ENCODE measurements at regions not wholly inside any gene's neighbourhood (a gene's known extent, or its start where the extent isn't known, plus 50 kb on each side); places are given as distances from the start of the nearest gene placed in this dataset.

DNA sequence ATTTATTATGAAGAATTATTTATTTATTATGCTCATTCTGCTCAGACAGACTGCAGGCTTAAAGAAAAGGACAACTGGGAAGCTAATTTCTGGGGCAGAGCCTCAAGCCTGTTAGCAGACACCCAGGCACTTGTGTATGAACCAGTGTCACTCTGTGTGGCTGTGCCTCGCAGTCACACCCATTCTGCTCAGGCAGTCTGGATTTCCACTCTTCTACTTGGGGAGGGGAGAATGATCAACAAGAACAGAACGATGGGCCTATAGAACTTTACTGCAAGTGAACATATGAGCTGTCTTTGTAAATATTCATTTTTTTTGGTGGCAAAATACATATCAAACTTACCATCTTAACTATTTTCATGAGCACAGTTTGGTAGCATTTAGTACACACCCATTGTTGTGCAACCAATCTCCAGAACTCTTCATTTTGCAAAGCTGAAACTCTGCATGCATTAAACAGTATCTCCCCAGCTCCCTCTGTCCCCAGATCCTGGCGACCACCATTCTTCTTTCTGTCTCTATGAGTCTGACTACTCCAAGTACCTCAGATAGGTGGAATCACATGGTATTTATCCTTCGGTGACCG is 181.7 kb downstream of the NUFIP1 start:
- H3K27me3 ChIP-seq (ENCODE audit: control insufficient read depth in 2 of 2, insufficient read depth in 2 of 2, low read length in 2 of 2) = no peaks in the 10 kb centered on the region
- FAIRE-seq = no peak
- H3K9me3 ChIP-seq (replicated peaks; ENCODE audit: control insufficient read depth, insufficient read depth, low read length) = no peaks in the 10 kb centered on the region
- H3K4me2 ChIP-seq (ENCODE audit: insufficient read depth, low read length) = no peak overlapping the region
- TF ChIP-seq MYC (IDR thresholded peaks at IDR 0.05; ENCODE audit: low read depth, low read length) (no peak), EZH2 (IDR thresholded peaks at IDR 0.05; ENCODE audit: borderline replicate concordance, low read depth, low read length, severe bottlenecking) (no peak), POLR2A (IDR thresholded peaks at IDR 0.05; ENCODE audit: low read depth, low read length) (no peak), GATA2 (IDR thresholded peaks at IDR 0.05; ENCODE audit: insufficient read depth, insufficient read length, low read depth, low read length) (no peak), POLR2AphosphoS5 (IDR thresholded peaks at IDR 0.05; ENCODE audit: insufficient read depth, low read depth, low read length) (no peak), FOS (IDR thresholded peaks at IDR 0.05; ENCODE audit: borderline replicate concordance, insufficient read depth, low read length) (no peak), JUN (IDR thresholded peaks at IDR 0.05; ENCODE audit: borderline replicate concordance, insufficient read depth, insufficient read length, low read depth) (no peak)
- TF ChIP-seq, protein P1, sequence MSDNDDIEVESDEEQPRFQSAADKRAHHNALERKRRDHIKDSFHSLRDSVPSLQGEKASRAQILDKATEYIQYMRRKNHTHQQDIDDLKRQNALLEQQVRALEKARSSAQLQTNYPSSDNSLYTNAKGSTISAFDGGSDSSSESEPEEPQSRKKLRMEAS (IDR thresholded peaks at IDR 0.05; ENCODE audit: insufficient read depth, insufficient read length) = no peak
- TF ChIP-seq, protein P2, sequence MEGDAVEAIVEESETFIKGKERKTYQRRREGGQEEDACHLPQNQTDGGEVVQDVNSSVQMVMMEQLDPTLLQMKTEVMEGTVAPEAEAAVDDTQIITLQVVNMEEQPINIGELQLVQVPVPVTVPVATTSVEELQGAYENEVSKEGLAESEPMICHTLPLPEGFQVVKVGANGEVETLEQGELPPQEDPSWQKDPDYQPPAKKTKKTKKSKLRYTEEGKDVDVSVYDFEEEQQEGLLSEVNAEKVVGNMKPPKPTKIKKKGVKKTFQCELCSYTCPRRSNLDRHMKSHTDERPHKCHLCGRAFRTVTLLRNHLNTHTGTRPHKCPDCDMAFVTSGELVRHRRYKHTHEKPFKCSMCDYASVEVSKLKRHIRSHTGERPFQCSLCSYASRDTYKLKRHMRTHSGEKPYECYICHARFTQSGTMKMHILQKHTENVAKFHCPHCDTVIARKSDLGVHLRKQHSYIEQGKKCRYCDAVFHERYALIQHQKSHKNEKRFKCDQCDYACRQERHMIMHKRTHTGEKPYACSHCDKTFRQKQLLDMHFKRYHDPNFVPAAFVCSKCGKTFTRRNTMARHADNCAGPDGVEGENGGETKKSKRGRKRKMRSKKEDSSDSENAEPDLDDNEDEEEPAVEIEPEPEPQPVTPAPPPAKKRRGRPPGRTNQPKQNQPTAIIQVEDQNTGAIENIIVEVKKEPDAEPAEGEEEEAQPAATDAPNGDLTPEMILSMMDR (IDR thresholded peaks at IDR 0.05; ENCODE audit: extremely low read depth in 1 of 2, insufficient read depth in 1 of 2, low read depth in 1 of 2, low read length in 2 of 2) = no peak
- BruUV-seq (replicated peaks) = no TSS peak
- dilution Hi-C loops (cut with MboI; ENCODE audit: extremely low pct_ligation_motif_present, low sequenced_read_pairs) (no loop called here), intact Hi-C loops (cut with micrococcal nuclease) (no loop called here)
- H3K4me1 ChIP-seq (ENCODE audit: control insufficient read depth, extremely low read depth, insufficient read depth, low read length) = peaks cover 13% of the 10 kb centered on the region
- no peak overlapping the region for H2AFZ ChIP-seq (ENCODE audit: low read depth, low read length)
- no peak for DNase-seq (ENCODE audit: low read depth, low spot score)
- ChIA-PET POLR2A (no interaction called here), CTCF (no interaction called here)
- H3K79me2 ChIP-seq (ENCODE audit: control insufficient read depth, insufficient read depth, low read length) = no peaks in the 10 kb centered on the region
- no peak overlapping the region for H3K27ac ChIP-seq (ENCODE audit: insufficient read depth, low read depth, low read length)
- H3K9ac ChIP-seq (replicated peaks; ENCODE audit: extremely low read depth, insufficient read depth, low read length) = no peak overlapping the region
- no peaks in the 10 kb centered on the region for H4K20me1 ChIP-seq (replicated peaks; ENCODE audit: control insufficient read depth, extremely low read depth, insufficient read depth, low read length)
- no peak overlapping the region for H3K4me3 ChIP-seq (replicated peaks in 1 of 3; ENCODE audit: insufficient read depth in 1 of 3, low read depth in 1 of 3, low read length in 3 of 3)
- H3K9me1 ChIP-seq (replicated peaks; ENCODE audit: control insufficient read depth, extremely low read depth, insufficient read depth, low read length) = no peaks in the 10 kb centered on the region
- H3K36me3 ChIP-seq (ENCODE audit: control insufficient read depth in 2 of 2, extremely low read depth in 1 of 2, insufficient read depth in 2 of 2, low read length in 2 of 2) = no peaks in the 10 kb centered on the region
